ENCODE measurements at regions not wholly inside any gene's neighbourhood (a gene's known extent, or its start where the extent isn't known, plus 50 kb on each side); places are given as distances from the start of the nearest gene placed in this dataset.

DNA sequence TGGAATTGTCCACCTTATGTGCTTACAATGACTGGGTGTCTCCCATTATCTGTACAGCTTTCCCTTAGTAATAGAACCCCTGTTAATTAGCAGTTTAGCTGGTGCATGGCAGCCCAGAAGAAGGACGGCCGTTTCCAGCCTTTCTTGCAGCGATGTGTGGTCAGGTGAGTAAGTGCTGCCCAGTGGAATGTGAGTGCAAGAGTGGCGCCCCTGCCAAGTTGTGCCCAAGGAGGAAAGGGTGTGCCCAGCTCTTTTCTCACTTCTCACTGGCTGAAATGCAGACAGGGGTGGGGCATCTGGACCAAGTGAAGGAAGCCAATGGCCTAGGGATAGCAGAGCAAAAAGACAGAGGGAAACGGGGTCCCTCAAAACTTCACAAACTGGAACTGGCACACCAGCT is 296.8 kb downstream of the PREX1 start:
- Mint-ChIP-seq H3K4me3 (no peak overlapping the region), H3K27ac (no peak overlapping the region), H3K4me1 (no peaks in the 10 kb centered on the region), H3K9me3 (no peaks in the 10 kb centered on the region), H3K27me3 (peaks cover 11 to 22% of the 10 kb centered on the region in 2 donors), H3K36me3 (no peaks in the 10 kb centered on the region)
- no peaks in the 10 kb centered on the region for H3K36me3 ChIP-seq (ENCODE audit: insufficient read depth, low read length)
- no peak for DNase-seq
- POLR2A ChIA-PET (ENCODE audit: partially characterized antibody), result no interaction called here
- no peaks in the 10 kb centered on the region for H3K9me3 ChIP-seq (ENCODE audit: control insufficient read depth in 1 of 2, low read length in 2 of 2)
- no peak overlapping the region for H3K4me3 ChIP-seq (ENCODE audit: low read length in 2 of 2)
- H3K27ac ChIP-seq (ENCODE audit: low read depth, low read length), result no peak overlapping the region
- CTCF ChIA-PET (ENCODE audit: partially characterized antibody), result no interaction called here
- H3K4me1 ChIP-seq (ENCODE audit: insufficient read depth, low read length), result no peaks in the 10 kb centered on the region
- intact Hi-C loops (cut with micrococcal nuclease), result no loop called here
- no peaks in the 10 kb centered on the region for H3K27me3 ChIP-seq (ENCODE audit: insufficient read depth, low read length)

DNA sequence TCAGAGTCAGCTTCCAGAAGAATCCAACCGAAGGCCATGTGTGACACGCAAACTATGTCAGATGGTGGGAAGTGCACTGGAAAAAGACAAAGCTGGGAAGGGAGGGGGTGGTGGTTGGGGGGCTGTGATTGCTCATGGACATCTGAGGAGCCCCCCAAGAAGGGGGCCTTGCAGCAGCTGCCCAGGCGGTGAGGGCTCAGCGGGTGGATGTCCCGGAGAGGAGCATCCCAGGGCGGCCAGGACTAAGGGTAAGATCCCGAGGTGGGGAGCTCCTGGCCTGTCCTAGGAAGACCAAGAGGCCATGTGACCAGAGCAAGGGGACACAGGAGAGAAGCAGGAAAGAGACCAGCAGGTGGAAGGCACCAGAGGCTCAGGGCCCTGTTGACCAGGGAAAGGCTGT is 299.5 kb downstream of the PREX1 start:
- H3K27ac ChIP-seq (ENCODE audit: low read depth, low read length), result no peak overlapping the region
- CTCF ChIA-PET (ENCODE audit: partially characterized antibody), result no interaction called here
- intact Hi-C loops (cut with micrococcal nuclease), result no loop called here
- no peaks in the 10 kb centered on the region for H3K9me3 ChIP-seq (ENCODE audit: control insufficient read depth in 1 of 2, low read length in 2 of 2)
- H3K4me1 ChIP-seq (ENCODE audit: insufficient read depth, low read length), result no peaks in the 10 kb centered on the region
- Mint-ChIP-seq H3K27me3 (peaks cover 15 to 22% of the 10 kb centered on the region in 2 donors), H3K36me3 (no peaks in the 10 kb centered on the region), H3K4me1 (no peaks in the 10 kb centered on the region), H3K9me3 (no peaks in the 10 kb centered on the region), H3K27ac (no peak overlapping the region), H3K4me3 (no peak overlapping the region)
- no peaks in the 10 kb centered on the region for H3K27me3 ChIP-seq (ENCODE audit: insufficient read depth, low read length)
- no peaks in the 10 kb centered on the region for H3K36me3 ChIP-seq (ENCODE audit: insufficient read depth, low read length)
- no peak overlapping the region for H3K4me3 ChIP-seq (ENCODE audit: low read length in 2 of 2)
- POLR2A ChIA-PET (ENCODE audit: partially characterized antibody), result no interaction called here
- DNase-seq, result no peak

GRCh38 chr20:48527771-48528170 is 300.0 kb downstream of the PREX1 start:
- H3K4me1 ChIP-seq (ENCODE audit: insufficient read depth, low read length), result no peaks in the 10 kb centered on the region
- no peak overlapping the region for H3K27ac Mint-ChIP-seq
- POLR2A ChIA-PET (ENCODE audit: partially characterized antibody), result no interaction called here
- H3K4me3 ChIP-seq (ENCODE audit: low read length in 2 of 2), result no peak overlapping the region
- no peak for DNase-seq
- peaks cover 0 to 3% (median 0%) of the 10 kb centered on the region in 8 donors for H3K9me3 Mint-ChIP-seq
- H3K27me3 ChIP-seq (ENCODE audit: insufficient read depth, low read length), result no peaks in the 10 kb centered on the region
- CTCF ChIA-PET (ENCODE audit: partially characterized antibody), result no interaction called here
- no peaks in the 10 kb centered on the region for H3K36me3 Mint-ChIP-seq
- H3K36me3 ChIP-seq (ENCODE audit: insufficient read depth, low read length), result no peaks in the 10 kb centered on the region
- H3K27me3 Mint-ChIP-seq, result peaks cover 10 to 24% of the 10 kb centered on the region in 2 donors
- intact Hi-C loops (cut with micrococcal nuclease), result no loop called here
- no peak overlapping the region for H3K4me3 Mint-ChIP-seq
- H3K9me3 ChIP-seq (ENCODE audit: control insufficient read depth in 1 of 2, low read length in 2 of 2), result no peaks in the 10 kb centered on the region
- H3K27ac ChIP-seq (ENCODE audit: low read depth, low read length), result no peak overlapping the region
- H3K4me1 Mint-ChIP-seq, result no peaks in the 10 kb centered on the region

- H3K27ac Mint-ChIP-seq, result no peak overlapping the region
- H3K27me3 ChIP-seq (ENCODE audit: insufficient read depth, low read length), result no peaks in the 10 kb centered on the region
- no peak overlapping the region for H3K4me3 Mint-ChIP-seq
- H3K36me3 Mint-ChIP-seq, result no peaks in the 10 kb centered on the region
- no peak overlapping the region for H3K4me3 ChIP-seq (ENCODE audit: low read length in 2 of 2)
- H3K4me1 ChIP-seq (ENCODE audit: insufficient read depth, low read length), result no peaks in the 10 kb centered on the region
- ChIA-PET CTCF (ENCODE audit: partially characterized antibody) (no interaction called here), POLR2A (ENCODE audit: partially characterized antibody) (no interaction called here)
- no peaks in the 10 kb centered on the region for H3K9me3 ChIP-seq (ENCODE audit: control insufficient read depth in 1 of 2, low read length in 2 of 2)
- no peak for DNase-seq
- intact Hi-C loops (cut with micrococcal nuclease), result no loop called here
- H3K27me3 Mint-ChIP-seq, result peaks cover 10 to 24% of the 10 kb centered on the region in 2 donors
- no peak overlapping the region for H3K27ac ChIP-seq (ENCODE audit: low read depth, low read length)
- no peaks in the 10 kb centered on the region for H3K36me3 ChIP-seq (ENCODE audit: insufficient read depth, low read length)
- H3K9me3 Mint-ChIP-seq, result peaks cover 0 to 3% (median 0%) of the 10 kb centered on the region in 8 donors
- no peaks in the 10 kb centered on the region for H3K4me1 Mint-ChIP-seq
These were observed 300.9 kb downstream of the PREX1 start for GRCh38 chr20:48526936-48527335.

DNA sequence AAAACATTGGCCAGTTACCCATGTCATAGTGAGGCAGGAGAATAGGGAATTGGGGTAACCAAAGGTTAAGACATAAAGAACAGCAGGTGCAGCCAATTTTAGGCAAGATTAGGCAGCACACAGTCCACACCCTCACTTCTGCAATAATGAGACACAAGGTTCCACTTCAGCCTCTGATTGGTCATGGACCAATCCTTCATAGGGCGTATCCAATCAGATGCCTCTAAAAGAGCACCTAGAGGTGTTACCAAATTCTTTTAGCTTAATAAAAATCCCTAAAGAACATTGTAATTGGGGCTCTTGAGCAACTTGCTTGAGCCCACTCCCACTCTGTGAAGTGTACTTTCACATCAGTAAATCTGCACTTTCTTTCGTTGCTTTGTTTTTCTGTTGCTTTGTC is 302.4 kb downstream of the PREX1 start:
- H3K4me3 Mint-ChIP-seq, result no peak overlapping the region
- Histone ChIP-seq H3K27ac (ENCODE audit: low read depth, low read length) (no peak overlapping the region), H3K27me3 (ENCODE audit: insufficient read depth, low read length) (no peaks in the 10 kb centered on the region), H3K4me1 (ENCODE audit: insufficient read depth, low read length) (no peaks in the 10 kb centered on the region), H3K9me3 (ENCODE audit: control insufficient read depth in 1 of 2, low read length in 2 of 2) (no peaks in the 10 kb centered on the region), H3K36me3 (ENCODE audit: insufficient read depth, low read length) (no peaks in the 10 kb centered on the region), H3K4me3 (ENCODE audit: low read length in 2 of 2) (no peak overlapping the region)
- no peaks in the 10 kb centered on the region for H3K36me3 Mint-ChIP-seq
- peaks cover 12 to 25% of the 10 kb centered on the region in 2 donors for H3K27me3 Mint-ChIP-seq
- ChIA-PET CTCF (ENCODE audit: partially characterized antibody) (no interaction called here), POLR2A (ENCODE audit: partially characterized antibody) (no interaction called here)
- H3K27ac Mint-ChIP-seq, result no peak overlapping the region
- intact Hi-C loops (cut with micrococcal nuclease), result no loop called here
- H3K4me1 Mint-ChIP-seq, result no peaks in the 10 kb centered on the region
- peaks cover 0 to 3% (median 0%) of the 10 kb centered on the region in 8 donors for H3K9me3 Mint-ChIP-seq
- DNase-seq, result no peak

DNA sequence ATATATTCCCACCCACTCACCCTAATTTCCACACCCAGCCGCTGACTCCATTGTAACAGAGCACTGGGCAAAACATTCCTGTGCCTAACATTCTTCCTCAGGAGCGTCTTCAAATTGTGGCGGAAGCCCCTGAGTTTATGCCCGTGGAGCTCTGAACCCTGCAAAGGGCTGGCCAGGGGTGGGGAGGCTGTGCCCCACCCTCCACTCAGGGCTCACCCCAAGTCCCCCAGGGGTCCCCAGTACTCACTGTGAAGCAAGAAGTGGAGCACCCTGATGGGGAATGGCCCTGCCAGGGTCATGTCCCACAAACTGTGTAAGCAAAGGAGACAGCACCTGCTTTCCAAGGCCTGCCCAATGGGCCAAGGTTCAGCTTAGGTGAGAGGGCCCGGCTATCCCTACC is 303.2 kb downstream of the PREX1 start:
- Histone ChIP-seq H3K27me3 (ENCODE audit: insufficient read depth, low read length) (no peaks in the 10 kb centered on the region), H3K9me3 (ENCODE audit: control insufficient read depth in 1 of 2, low read length in 2 of 2) (no peaks in the 10 kb centered on the region), H3K4me3 (ENCODE audit: low read length in 2 of 2) (no peak overlapping the region), H3K4me1 (ENCODE audit: insufficient read depth, low read length) (no peaks in the 10 kb centered on the region), H3K27ac (ENCODE audit: low read depth, low read length) (no peak overlapping the region), H3K36me3 (ENCODE audit: insufficient read depth, low read length) (no peaks in the 10 kb centered on the region)
- ChIA-PET POLR2A (ENCODE audit: partially characterized antibody) (no interaction called here), CTCF (ENCODE audit: partially characterized antibody) (no interaction called here)
- peaks cover 0 to 3% (median 0%) of the 10 kb centered on the region in 8 donors for H3K9me3 Mint-ChIP-seq
- intact Hi-C loops (cut with micrococcal nuclease), result no loop called here
- H3K27me3 Mint-ChIP-seq, result peaks cover 14 to 27% of the 10 kb centered on the region in 2 donors
- DNase-seq, result no peak
- no peaks in the 10 kb centered on the region for H3K36me3 Mint-ChIP-seq
- no peak overlapping the region for H3K27ac Mint-ChIP-seq
- no peak overlapping the region for H3K4me3 Mint-ChIP-seq
- no peaks in the 10 kb centered on the region for H3K4me1 Mint-ChIP-seq

DNA sequence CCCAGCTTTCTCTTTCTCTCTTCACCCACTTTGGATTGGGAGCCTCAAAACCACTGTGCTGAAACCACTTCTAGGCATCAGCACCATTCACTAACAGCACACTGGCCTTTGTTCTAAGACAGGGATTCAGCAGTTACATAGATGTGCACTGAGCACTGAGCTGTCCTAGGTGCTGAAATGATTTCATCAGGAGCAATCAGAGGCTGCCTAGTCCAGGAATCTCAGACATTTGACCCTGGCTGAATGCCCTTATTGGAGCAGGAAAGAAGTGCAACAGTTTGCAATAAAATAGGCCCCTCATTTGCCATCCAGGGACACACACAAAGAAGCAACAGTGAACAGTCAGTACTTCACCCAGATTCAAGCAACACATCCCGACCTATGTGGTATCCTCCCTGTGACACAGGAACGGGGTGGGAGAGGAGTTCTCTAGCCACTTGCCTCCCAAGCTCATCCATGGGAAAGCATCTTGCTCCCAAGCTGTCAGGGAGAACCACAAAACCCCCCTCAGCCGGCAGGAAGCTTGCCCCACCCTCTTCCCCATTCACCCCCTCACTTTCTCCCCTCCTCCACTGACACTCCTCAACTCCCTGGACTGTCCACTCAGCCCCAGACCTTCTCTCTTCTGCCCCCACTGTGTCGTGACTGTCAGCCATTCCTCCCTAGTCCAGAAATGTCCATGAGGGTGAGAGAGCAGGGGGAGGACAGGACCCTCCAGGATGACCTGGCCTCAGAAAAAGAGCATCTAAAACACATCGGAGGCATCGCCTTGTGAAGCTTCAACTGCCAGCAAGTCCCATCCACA is 304.4 kb downstream of the PREX1 start:
- Mint-ChIP-seq H3K27ac (no peak overlapping the region), H3K9me3 (peaks cover 0 to 3% (median 0%) of the 10 kb centered on the region in 8 donors), H3K27me3 (peaks cover 11 to 22% of the 10 kb centered on the region in 2 donors), H3K4me3 (no peak overlapping the region), H3K36me3 (no peaks in the 10 kb centered on the region), H3K4me1 (no peaks in the 10 kb centered on the region)
- Histone ChIP-seq H3K4me3 (ENCODE audit: low read length in 2 of 2) (no peak overlapping the region), H3K27me3 (ENCODE audit: insufficient read depth, low read length) (no peaks in the 10 kb centered on the region), H3K36me3 (ENCODE audit: insufficient read depth, low read length) (no peaks in the 10 kb centered on the region), H3K27ac (ENCODE audit: low read depth, low read length) (no peak overlapping the region), H3K4me1 (ENCODE audit: insufficient read depth, low read length) (no peaks in the 10 kb centered on the region), H3K9me3 (ENCODE audit: control insufficient read depth in 1 of 2, low read length in 2 of 2) (no peaks in the 10 kb centered on the region)
- intact Hi-C loops (cut with micrococcal nuclease), result no loop called here
- CTCF ChIA-PET (ENCODE audit: partially characterized antibody), result no interaction called here
- POLR2A ChIA-PET (ENCODE audit: partially characterized antibody), result no interaction called here
- no peak for DNase-seq
